NCI-H2227 treated with DMSO at 0.1 percent for 48 hours (cell line): ENCODE measurements at regions not wholly inside any gene's neighbourhood (a gene's known extent, or its start where the extent isn't known, plus 50 kb on each side); places are given as distances from the start of the nearest gene placed in this dataset.
A peak's percentile ranks its signal among the peaks of the same experiment; 100 is the strongest.
"Not testable (repeated sequence)": the region's sequence is repeated elsewhere in the genome, so short reads cannot be mapped to it uniquely, and the experiment has no call there.

Source experiments
- DNase-seq: peaks from one replicate; lab custom pipeline; 2025; lab: John Stamatoyannopoulos, UW

GRCh38 chr6:114649298-114649697 lies 306.5 kb upstream of the HS3ST5 start:
- no peak for DNase-seq

GRCh38 chr6:114648847-114649246 lies 306.0 kb upstream of the HS3ST5 start:
- DNase-seq = no peak

- no peak for DNase-seq
Observed at GRCh38 chr6:114638341-114638740, 295.5 kb upstream of the HS3ST5 start.

GRCh38 chr6:114634016-114634415 lies 291.2 kb upstream of the HS3ST5 start:
- no peak for DNase-seq

GRCh38 chr6:114626226-114626625 lies 283.4 kb upstream of the HS3ST5 start:
- not testable (repeated sequence) for DNase-seq

GRCh38 chr6:114619621-114620200 lies 276.9 kb upstream of the HS3ST5 start:
- no peak for DNase-seq

GRCh38 chr6:114611696-114612095 lies 268.9 kb upstream of the HS3ST5 start:
- no peak for DNase-seq

- no peak for DNase-seq
Observed at GRCh38 chr6:114608091-114608490, 265.3 kb upstream of the HS3ST5 start.

- DNase-seq = no peak
Observed at GRCh38 chr6:114605656-114606055, 262.8 kb upstream of the HS3ST5 start.

GRCh38 chr6:114600381-114600780 lies 257.6 kb upstream of the HS3ST5 start:
- DNase-seq = no peak

- DNase-seq = no peak
Observed at GRCh38 chr6:114595591-114595990, 252.8 kb upstream of the HS3ST5 start.

GRCh38 chr6:114595186-114595585 lies 252.4 kb upstream of the HS3ST5 start:
- no peak for DNase-seq

- DNase-seq = no peak
Observed at GRCh38 chr6:114592506-114592905, 249.7 kb upstream of the HS3ST5 start.

- peak; percentile 1 for DNase-seq
Observed at GRCh38 chr6:114588726-114589125, 245.9 kb upstream of the HS3ST5 start.

- no peak for DNase-seq
Observed at GRCh38 chr6:114586298-114586697, 243.5 kb upstream of the HS3ST5 start.

- no peak for DNase-seq
Observed at GRCh38 chr6:114581293-114581692, 238.5 kb upstream of the HS3ST5 start.

- no peak for DNase-seq
Observed at GRCh38 chr6:114580882-114581281, 238.1 kb upstream of the HS3ST5 start.

GRCh38 chr6:114579486-114579885 lies 236.7 kb upstream of the HS3ST5 start:
- no peak for DNase-seq

GRCh38 chr6:114577109-114577508 lies 234.3 kb upstream of the HS3ST5 start:
- DNase-seq = no peak

- DNase-seq = no peak
Observed at GRCh38 chr6:114576330-114576729, 233.5 kb upstream of the HS3ST5 start.

- DNase-seq = no peak
Observed at GRCh38 chr6:114569669-114570068, 226.8 kb upstream of the HS3ST5 start.

GRCh38 chr6:114564302-114564933 lies 221.6 kb upstream of the HS3ST5 start:
- DNase-seq = no peak

- peak; percentile 2 for DNase-seq
Observed at GRCh38 chr6:114559419-114559818, 216.6 kb upstream of the HS3ST5 start.

GRCh38 chr6:114558153-114558552 lies 215.3 kb upstream of the HS3ST5 start:
- DNase-seq = no peak
